HepG2 (cell line): ENCODE measurements at regions not wholly inside any gene's neighbourhood (a gene's known extent, or its start where the extent isn't known, plus 50 kb on each side); places are given as distances from the start of the nearest gene placed in this dataset.

Experiments
- CTCF ChIP-seq: sonication (generic); formaldehyde crosslinking; IDR thresholded peaks from 2 replicates; pipeline ENCODE4 v1.5.0; 2020; ENCODE audit warnings: mild to moderate bottlenecking, missing genetic modification reagents, moderate library complexity
- DRAP1 ChIP-seq: IDR thresholded peaks from 2 replicates; pipeline ENCODE4 v1.6.1; 2016; ENCODE audit warnings: missing genetic modification reagents, missing compliant biosample characterization
- HCFC1 ChIP-seq: fragments of 150-350 bp; IDR thresholded peaks from 2 replicates; pipeline ENCODE4 v1.6.1; 2014; ENCODE audit warnings: low read depth, low read length
- HDAC2 ChIP-seq: sonication (generic); formaldehyde crosslinking; IDR thresholded peaks from 2 replicates; pipeline ENCODE4 v1.4.0; 2020; ENCODE audit warnings: missing genetic modification reagents
- POLR2AphosphoS5 ChIP-seq: IDR thresholded peaks from 2 replicates; pipeline ENCODE4 v1.6.1; 2012; ENCODE audit warnings: low read depth, low read length
- SIN3A ChIP-seq: IDR thresholded peaks from 2 replicates; pipeline ENCODE4 v1.6.1; 2011; ENCODE audit warnings: low read depth, mild to moderate bottlenecking, control low read depth, low read length, borderline replicate concordance
- SP1 ChIP-seq, 2 experiments: fragments of 450-650 bp in 1 of 2; sonication (generic) in 1 of 2; formaldehyde crosslinking in 1 of 2; IDR thresholded peaks; 2 replicates each; pipeline versions ENCODE4 v1.4.0 to v1.6.1; 2016 to 2020; ENCODE audit warnings: missing genetic modification reagents in 1 of 2
- ZBTB40 ChIP-seq, 2 experiments: fragments of 450-650 bp in 1 of 2; sonication (generic) in 1 of 2; formaldehyde crosslinking in 1 of 2; IDR thresholded peaks; 2 replicates each; pipeline versions ENCODE4 v1.6.1 to v1.8.0; 2016 to 2022; ENCODE audit warnings: antibody characterized with exemption in 1 of 2, mild to moderate bottlenecking in 1 of 2, missing genetic modification reagents in 1 of 2
- ZNF232 ChIP-seq: sonication (generic); formaldehyde crosslinking; IDR thresholded peaks from 2 replicates; pipeline ENCODE4 v1.4.0; 2020; ENCODE audit warnings: missing genetic modification reagents, borderline replicate concordance
- ZSCAN22 ChIP-seq: sonication (generic); formaldehyde crosslinking; IDR thresholded peaks from 2 replicates; pipeline ENCODE4 v1.4.0; 2020; ENCODE audit warnings: mild to moderate bottlenecking, missing genetic modification reagents

- TF ChIP-seq HDAC2 (CRISPR knock-in tag) (no peak), SIN3A (no peak), POLR2AphosphoS5 (no peak), SP1 (IDR thresholded peaks at IDR 0.05) (no peak), SP1 (CRISPR knock-in tag; IDR thresholded peaks at IDR 0.05) (no peak), DRAP1 (CRISPR knock-in tag) (no peak), HCFC1 (no peak), ZSCAN22 (CRISPR knock-in tag) (no peak), ZNF232 (no peak), ZBTB40 (IDR thresholded peaks at IDR 0.05) (no peak), ZBTB40 (CRISPR knock-in tag; IDR thresholded peaks at IDR 0.05) (no peak), CTCF (CRISPR knock-in tag) (no peak)
Observed at GRCh38 chrX:5449323-5449722, 779.3 kb downstream of the NLGN4X start.
